GM12874 (cell line): ENCODE measurements at regions not wholly inside any gene's neighbourhood (a gene's known extent, or its start where the extent isn't known, plus 50 kb on each side); places are given as distances from the start of the nearest gene placed in this dataset.

Source experiments
- TF ChIP-seq, protein P1 (sequence below): IDR thresholded peaks from 2 replicates; pipeline ENCODE4 v1.5.1; 2011; ENCODE audit warnings: low read depth, mild to moderate bottlenecking, control low read depth, low read length, moderate library complexity; ENCODE audit not compliant: insufficient read depth

- TF ChIP-seq, protein P1, sequence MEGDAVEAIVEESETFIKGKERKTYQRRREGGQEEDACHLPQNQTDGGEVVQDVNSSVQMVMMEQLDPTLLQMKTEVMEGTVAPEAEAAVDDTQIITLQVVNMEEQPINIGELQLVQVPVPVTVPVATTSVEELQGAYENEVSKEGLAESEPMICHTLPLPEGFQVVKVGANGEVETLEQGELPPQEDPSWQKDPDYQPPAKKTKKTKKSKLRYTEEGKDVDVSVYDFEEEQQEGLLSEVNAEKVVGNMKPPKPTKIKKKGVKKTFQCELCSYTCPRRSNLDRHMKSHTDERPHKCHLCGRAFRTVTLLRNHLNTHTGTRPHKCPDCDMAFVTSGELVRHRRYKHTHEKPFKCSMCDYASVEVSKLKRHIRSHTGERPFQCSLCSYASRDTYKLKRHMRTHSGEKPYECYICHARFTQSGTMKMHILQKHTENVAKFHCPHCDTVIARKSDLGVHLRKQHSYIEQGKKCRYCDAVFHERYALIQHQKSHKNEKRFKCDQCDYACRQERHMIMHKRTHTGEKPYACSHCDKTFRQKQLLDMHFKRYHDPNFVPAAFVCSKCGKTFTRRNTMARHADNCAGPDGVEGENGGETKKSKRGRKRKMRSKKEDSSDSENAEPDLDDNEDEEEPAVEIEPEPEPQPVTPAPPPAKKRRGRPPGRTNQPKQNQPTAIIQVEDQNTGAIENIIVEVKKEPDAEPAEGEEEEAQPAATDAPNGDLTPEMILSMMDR: no peak
Observed at GRCh38 chr9:88750832-88751360, 215.9 kb downstream of the NXNL2 start.

DNA sequence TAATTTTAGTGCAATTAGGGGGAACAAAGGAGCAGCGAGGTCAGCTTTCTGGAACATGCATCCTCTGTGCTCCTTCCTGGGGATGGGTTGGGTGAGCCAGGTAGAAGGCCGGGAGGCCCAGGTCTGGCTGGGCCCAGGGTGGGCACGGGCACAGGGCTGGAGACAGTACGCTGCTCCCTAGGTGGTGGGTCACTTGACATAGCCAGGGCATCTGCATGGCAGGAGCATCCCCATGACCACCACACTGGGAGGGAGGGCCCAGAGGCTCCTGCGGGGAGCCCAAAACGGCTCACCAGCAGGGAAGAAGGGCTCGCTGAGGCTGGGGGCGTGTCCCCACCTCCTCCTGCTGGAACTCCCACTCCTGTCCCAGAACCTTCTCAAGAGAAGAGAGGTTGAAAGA lies 216.8 kb downstream of the NXNL2 start:
- TF ChIP-seq, protein P1: no peak

GRCh38 chr9:88753691-88754367 lies 218.9 kb downstream of the NXNL2 start:
- TF ChIP-seq, protein P1: no peak

- TF ChIP-seq, protein P1: no peak
Observed at GRCh38 chr9:88754452-88754851, 219.5 kb downstream of the NXNL2 start.

GRCh38 chr9:88754886-88755285 lies 219.9 kb downstream of the NXNL2 start:
- TF ChIP-seq, protein P1: no peak

DNA sequence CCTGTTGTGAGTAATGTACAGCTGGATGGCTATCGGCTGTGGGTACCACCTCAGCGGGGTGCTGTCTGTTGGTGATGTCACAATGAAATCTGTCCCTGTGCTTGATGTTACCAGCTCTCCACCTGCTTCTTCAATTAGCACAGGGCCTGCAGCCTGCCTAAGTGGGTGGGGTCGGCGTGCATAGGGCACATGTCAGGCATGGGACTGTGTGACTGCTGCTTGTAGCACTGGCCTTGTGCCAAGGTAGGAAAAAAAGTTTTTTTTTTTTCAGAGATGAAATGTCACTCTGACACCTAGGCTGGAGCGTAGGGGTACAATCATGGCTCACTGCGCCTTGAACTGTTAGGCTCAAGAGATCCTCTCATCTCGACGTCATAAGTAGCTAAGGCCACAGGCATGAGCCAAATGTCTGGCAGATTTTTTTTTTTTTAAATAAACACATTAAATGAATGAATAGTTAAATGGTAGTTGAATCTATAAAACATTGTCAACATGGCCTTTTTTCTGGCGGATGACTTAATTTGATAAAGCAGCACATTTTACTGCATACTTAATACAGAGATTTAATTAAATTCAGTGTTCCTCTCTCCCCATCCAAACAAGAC lies 222.5 kb downstream of the NXNL2 start:
- TF ChIP-seq, protein P1: no peak

DNA sequence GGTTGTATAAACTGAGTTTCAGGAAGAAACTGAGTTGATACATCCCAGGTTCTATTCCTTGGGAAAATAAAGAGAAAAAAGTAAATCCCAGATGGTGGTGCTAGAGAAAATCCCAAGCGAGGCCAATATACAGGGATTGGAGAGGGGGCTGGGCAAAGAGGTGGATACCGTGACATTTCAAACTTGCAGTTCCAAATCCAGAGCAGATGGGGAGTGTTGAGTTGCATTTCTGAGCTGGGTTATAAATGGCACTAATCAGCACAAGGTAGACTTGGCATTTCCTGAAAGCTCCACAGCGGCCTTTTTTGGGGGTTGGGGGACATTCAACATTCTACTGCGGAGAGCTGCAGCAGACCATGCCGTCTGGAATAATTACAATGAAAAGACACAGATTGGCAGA lies 224.4 kb downstream of the NXNL2 start:
- TF ChIP-seq, protein P1: no peak
